Bone marrow (tissue), 2 donors: ENCODE measurements at regions not wholly inside any gene's neighbourhood (a gene's known extent, or its start where the extent isn't known, plus 50 kb on each side); places are given as distances from the start of the nearest gene placed in this dataset.

Experiments
- DNase-seq, 2 donors: peaks; one replicate each; lab custom pipeline; 2025; lab: John Stamatoyannopoulos, UW

- DNase-seq: no peak
Measured at GRCh38 chr11:104246590-104246989, 82.6 kb upstream of the PDGFD start.

GRCh38 chr11:104238916-104239315 lies 75.0 kb upstream of the PDGFD start:
- no peak for DNase-seq

- no peak for DNase-seq
Measured at GRCh38 chr11:104225047-104225446, 61.1 kb upstream of the PDGFD start.

- DNase-seq: no peak
Measured at GRCh38 chr11:104222464-104222863, 58.5 kb upstream of the PDGFD start.

DNA sequence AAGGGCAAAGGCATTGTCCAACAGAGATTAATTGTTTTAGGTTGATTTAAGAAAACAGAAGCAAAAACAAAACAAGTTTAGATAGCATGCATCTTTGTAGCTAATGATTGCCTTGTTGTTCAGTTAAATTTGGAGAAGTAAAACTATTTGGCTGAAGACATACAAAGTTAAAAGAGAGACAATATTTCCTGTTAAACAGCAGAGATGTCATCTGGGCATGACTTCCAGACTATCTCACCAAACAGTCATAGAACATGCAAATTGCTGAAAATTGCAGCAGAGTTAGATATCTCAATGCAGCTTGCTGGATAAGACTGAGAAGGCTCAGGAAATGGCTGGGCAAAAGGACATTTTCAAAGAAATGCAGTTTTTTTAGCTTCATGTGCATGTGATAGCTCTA lies 57.5 kb upstream of the PDGFD start:
- no peak for DNase-seq

- no peak for DNase-seq
Measured at GRCh38 chr11:104219096-104219495, 55.1 kb upstream of the PDGFD start.

DNA sequence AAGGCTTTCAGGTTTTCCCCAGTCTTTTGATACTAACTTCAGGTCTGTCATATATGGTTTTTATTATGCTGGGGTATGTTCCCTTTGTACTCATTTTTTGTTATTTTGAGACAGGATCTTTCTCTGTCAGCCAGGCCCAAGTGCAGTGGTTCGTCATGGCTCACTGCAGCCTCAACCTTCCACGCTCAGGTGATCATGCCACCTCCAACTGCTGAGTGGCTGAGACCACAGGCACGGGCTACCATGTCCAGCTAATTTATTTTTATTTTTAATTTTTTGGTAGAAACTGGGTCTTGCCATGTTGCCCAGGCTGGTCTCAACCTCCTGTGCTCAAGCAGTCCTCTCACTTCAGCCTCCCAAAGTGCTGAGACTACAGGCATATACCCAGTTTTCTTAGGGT lies 50.6 kb upstream of the PDGFD start:
- no peak for DNase-seq
